ENCODE measurements at regions not wholly inside any gene's neighbourhood (a gene's known extent, or its start where the extent isn't known, plus 50 kb on each side); places are given as distances from the start of the nearest gene placed in this dataset.

- DNase-seq, result no peak
- Mint-ChIP-seq H3K36me3 (ENCODE audit: low read depth) (no peaks in the 10 kb centered on the region), H3K4me1 (ENCODE audit: low read depth) (no peaks in the 10 kb centered on the region), H3K27ac (no peak overlapping the region), H3K9me3 (peaks cover 17% of the 10 kb centered on the region), H3K4me3 (no peak overlapping the region), H3K27me3 (ENCODE audit: low read depth) (no peaks in the 10 kb centered on the region)
- CTCF ChIA-PET, result no interaction called here
- intact Hi-C loops (cut with micrococcal nuclease), result no loop called here
Observed at GRCh38 chr11:21912285-21912684, 280.6 kb upstream of the ANO5 start.

DNA sequence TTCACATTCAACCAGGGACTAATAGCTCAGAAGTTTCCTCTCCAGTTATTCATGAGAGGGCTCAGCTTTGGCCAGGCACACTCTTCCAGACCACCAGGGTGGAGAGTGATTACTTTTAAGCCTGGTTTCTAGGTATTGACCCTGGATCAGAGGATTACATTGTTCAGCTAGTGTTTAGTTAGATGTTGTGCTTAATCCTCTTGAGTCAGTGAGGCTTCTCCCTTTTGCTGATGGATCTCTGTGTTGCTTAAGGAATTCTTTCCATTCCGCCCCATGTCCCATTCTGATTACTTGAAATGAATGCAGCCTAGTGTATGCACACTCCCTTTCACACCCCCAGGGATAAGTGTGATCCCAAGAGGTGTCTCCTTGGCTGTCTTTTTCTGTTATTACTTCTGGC, 271.7 kb upstream of the ANO5 start:
- Mint-ChIP-seq H3K36me3 (ENCODE audit: low read depth) (no peaks in the 10 kb centered on the region), H3K27ac (no peak overlapping the region), H3K27me3 (ENCODE audit: low read depth) (no peaks in the 10 kb centered on the region), H3K9me3 (peaks cover 3% of the 10 kb centered on the region), H3K4me3 (no peak overlapping the region), H3K4me1 (ENCODE audit: low read depth) (no peaks in the 10 kb centered on the region)
- DNase-seq, result no peak
- CTCF ChIA-PET, result no interaction called here
- intact Hi-C loops (cut with micrococcal nuclease), result no loop called here

DNA sequence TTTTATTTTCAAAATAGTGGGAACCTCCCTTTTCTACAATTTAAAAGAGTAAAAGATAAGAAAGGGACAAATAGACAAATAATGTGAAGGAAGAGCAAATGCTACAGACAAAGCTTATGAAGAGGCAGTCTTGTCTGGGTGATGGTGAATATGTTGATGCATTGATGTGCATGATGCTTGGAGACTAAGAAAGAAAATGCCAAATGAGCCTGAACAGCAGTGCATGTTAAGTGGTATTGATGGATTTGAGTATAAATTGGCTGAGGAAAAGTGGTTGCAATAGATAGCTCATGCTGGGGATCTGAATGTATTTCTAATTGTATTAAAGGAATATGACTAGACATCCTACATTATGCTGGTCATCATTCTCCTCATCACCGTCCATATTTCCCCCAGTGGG, 268.6 kb upstream of the ANO5 start:
- no peak for DNase-seq
- Mint-ChIP-seq H3K4me1 (ENCODE audit: low read depth) (no peaks in the 10 kb centered on the region), H3K4me3 (no peak overlapping the region), H3K27me3 (ENCODE audit: low read depth) (no peaks in the 10 kb centered on the region), H3K9me3 (no peaks in the 10 kb centered on the region), H3K36me3 (ENCODE audit: low read depth) (no peaks in the 10 kb centered on the region), H3K27ac (no peak overlapping the region)
- intact Hi-C loops (cut with micrococcal nuclease), result no loop called here
- CTCF ChIA-PET, result no interaction called here

- H3K4me3 Mint-ChIP-seq, result no peak overlapping the region
- H3K27me3 Mint-ChIP-seq (ENCODE audit: low read depth), result no peaks in the 10 kb centered on the region
- no peak overlapping the region for H3K27ac Mint-ChIP-seq
- DNase-seq, result no peak
- H3K9me3 Mint-ChIP-seq, result no peaks in the 10 kb centered on the region
- CTCF ChIA-PET, result no interaction called here
- H3K4me1 Mint-ChIP-seq (ENCODE audit: low read depth), result no peaks in the 10 kb centered on the region
- intact Hi-C loops (cut with micrococcal nuclease), result no loop called here
- no peaks in the 10 kb centered on the region for H3K36me3 Mint-ChIP-seq (ENCODE audit: low read depth)
Observed at GRCh38 chr11:21927628-21928027, 265.3 kb upstream of the ANO5 start.

- Mint-ChIP-seq H3K27ac (no peak overlapping the region), H3K9me3 (no peaks in the 10 kb centered on the region), H3K27me3 (ENCODE audit: low read depth) (no peaks in the 10 kb centered on the region), H3K4me3 (no peak overlapping the region), H3K4me1 (ENCODE audit: low read depth) (no peaks in the 10 kb centered on the region), H3K36me3 (ENCODE audit: low read depth) (no peaks in the 10 kb centered on the region)
- DNase-seq, result no peak
- intact Hi-C loops (cut with micrococcal nuclease), result no loop called here
- CTCF ChIA-PET, result no interaction called here
Observed at GRCh38 chr11:21928847-21929246, 264.0 kb upstream of the ANO5 start.

GRCh38 chr11:21930408-21930807, 262.5 kb upstream of the ANO5 start:
- H3K27ac Mint-ChIP-seq, result no peak overlapping the region
- CTCF ChIA-PET, result no interaction called here
- H3K4me3 Mint-ChIP-seq, result no peak overlapping the region
- H3K36me3 Mint-ChIP-seq (ENCODE audit: low read depth), result no peaks in the 10 kb centered on the region
- DNase-seq, result no peak
- intact Hi-C loops (cut with micrococcal nuclease), result no loop called here
- H3K9me3 Mint-ChIP-seq, result no peaks in the 10 kb centered on the region
- no peaks in the 10 kb centered on the region for H3K4me1 Mint-ChIP-seq (ENCODE audit: low read depth)
- H3K27me3 Mint-ChIP-seq (ENCODE audit: low read depth), result no peaks in the 10 kb centered on the region

DNA sequence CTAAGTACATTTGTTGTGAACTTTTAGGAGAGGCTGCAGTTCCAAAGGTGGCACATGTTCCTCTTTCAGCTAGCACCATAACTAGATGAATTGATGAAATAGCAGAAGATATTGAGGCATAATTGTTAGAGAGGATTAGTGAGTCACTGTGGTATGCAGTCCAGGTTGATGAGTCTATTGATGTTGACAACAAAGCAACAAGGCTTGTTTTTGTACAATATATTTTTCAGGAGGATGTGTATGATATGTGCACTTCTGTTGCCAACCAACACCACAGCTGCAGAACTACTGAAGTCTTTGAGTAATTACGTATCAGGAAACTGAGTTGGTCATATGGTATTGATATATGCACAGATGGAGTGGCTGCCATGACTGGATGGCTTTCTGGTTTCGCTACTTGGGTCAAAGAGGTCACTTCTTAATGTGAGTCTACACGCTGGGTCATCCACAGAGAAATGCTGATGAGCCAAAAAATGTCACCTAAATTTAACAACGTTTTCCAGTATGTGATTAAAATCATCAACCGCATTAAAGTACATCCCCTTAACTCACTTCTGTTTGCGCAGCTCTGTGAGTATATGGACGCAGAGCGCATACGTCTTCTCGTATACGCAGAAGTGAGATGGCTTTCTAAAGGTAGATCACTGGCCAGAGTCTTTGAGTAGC, 261.3 kb upstream of the ANO5 start:
- no peak for DNase-seq
- intact Hi-C loops (cut with micrococcal nuclease), result no loop called here
- Mint-ChIP-seq H3K4me3 (no peak overlapping the region), H3K27me3 (ENCODE audit: low read depth) (no peaks in the 10 kb centered on the region), H3K4me1 (ENCODE audit: low read depth) (no peaks in the 10 kb centered on the region), H3K27ac (no peak overlapping the region), H3K9me3 (no peaks in the 10 kb centered on the region), H3K36me3 (ENCODE audit: low read depth) (no peaks in the 10 kb centered on the region)
- CTCF ChIA-PET, result no interaction called here

- Mint-ChIP-seq H3K36me3 (ENCODE audit: low read depth) (no peaks in the 10 kb centered on the region), H3K9me3 (no peaks in the 10 kb centered on the region)
- CTCF ChIA-PET, result no interaction called here
Observed at GRCh38 chr11:21933095-21933494, 259.8 kb upstream of the ANO5 start.

GRCh38 chr11:21944577-21944976, 248.3 kb upstream of the ANO5 start:
- DNase-seq, result no peak

More at GRCh38 chr11:21933095-21933494, 259.8 kb upstream of the ANO5 start:
- no peak for DNase-seq
- no peak overlapping the region for H3K27ac Mint-ChIP-seq
- no peak overlapping the region for H3K4me3 Mint-ChIP-seq
- H3K4me1 Mint-ChIP-seq (ENCODE audit: low read depth), result no peaks in the 10 kb centered on the region
- intact Hi-C loops (cut with micrococcal nuclease), result no loop called here
- no peaks in the 10 kb centered on the region for H3K27me3 Mint-ChIP-seq (ENCODE audit: low read depth)

DNA sequence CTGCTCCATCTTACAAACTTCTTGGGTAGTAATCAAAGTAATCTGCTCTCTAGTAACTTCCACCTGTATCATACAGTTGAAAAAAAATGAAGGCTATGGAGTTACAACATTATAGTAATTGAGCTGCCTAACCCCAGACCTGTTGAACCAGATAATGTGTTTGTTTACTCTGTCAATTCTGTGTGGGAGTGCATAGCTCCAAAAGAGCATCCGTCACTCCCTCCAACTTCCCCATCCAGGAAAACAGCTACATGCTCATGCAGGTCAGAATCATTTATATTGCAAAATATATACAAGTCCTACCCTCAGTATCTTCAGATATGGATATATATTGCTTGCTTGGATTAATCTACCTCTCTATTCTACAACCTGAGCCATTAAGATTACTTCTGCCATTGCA, 244.0 kb upstream of the ANO5 start:
- CTCF ChIA-PET, result no interaction called here

More at GRCh38 chr11:21944577-21944976, 248.3 kb upstream of the ANO5 start:
- Mint-ChIP-seq H3K27ac (no peak overlapping the region), H3K4me3 (no peak overlapping the region), H3K9me3 (peaks cover 2% of the 10 kb centered on the region), H3K36me3 (ENCODE audit: low read depth) (no peaks in the 10 kb centered on the region), H3K4me1 (ENCODE audit: low read depth) (no peaks in the 10 kb centered on the region), H3K27me3 (ENCODE audit: low read depth) (no peaks in the 10 kb centered on the region)
- intact Hi-C loops (cut with micrococcal nuclease), result no loop called here
- CTCF ChIA-PET, result no interaction called here

GRCh38 chr11:21949763-21950413, 243.0 kb upstream of the ANO5 start:
- no peak overlapping the region for H3K27ac Mint-ChIP-seq
- H3K4me3 Mint-ChIP-seq, result no peak overlapping the region
- peaks cover 5% of the 10 kb centered on the region for H3K9me3 Mint-ChIP-seq
- no peaks in the 10 kb centered on the region for H3K36me3 Mint-ChIP-seq (ENCODE audit: low read depth)
- no peaks in the 10 kb centered on the region for H3K4me1 Mint-ChIP-seq (ENCODE audit: low read depth)
- no peaks in the 10 kb centered on the region for H3K27me3 Mint-ChIP-seq (ENCODE audit: low read depth)
- CTCF ChIA-PET, result no interaction called here
- intact Hi-C loops (cut with micrococcal nuclease), result no loop called here
- no peak for DNase-seq

More for the DNA sequence above, 244.0 kb upstream of the ANO5 start:
- H3K36me3 Mint-ChIP-seq (ENCODE audit: low read depth), result no peaks in the 10 kb centered on the region
- H3K27me3 Mint-ChIP-seq (ENCODE audit: low read depth), result no peaks in the 10 kb centered on the region
- peaks cover 3% of the 10 kb centered on the region for H3K9me3 Mint-ChIP-seq
- H3K27ac Mint-ChIP-seq, result no peak overlapping the region
- no peak overlapping the region for H3K4me3 Mint-ChIP-seq
- H3K4me1 Mint-ChIP-seq (ENCODE audit: low read depth), result no peaks in the 10 kb centered on the region
- intact Hi-C loops (cut with micrococcal nuclease), result no loop called here
- DNase-seq, result no peak

GRCh38 chr11:21963013-21963412, 229.9 kb upstream of the ANO5 start:
- no peaks in the 10 kb centered on the region for H3K36me3 Mint-ChIP-seq (ENCODE audit: low read depth)
- peaks cover 2% of the 10 kb centered on the region for H3K9me3 Mint-ChIP-seq
- CTCF ChIA-PET, result no interaction called here
- no peak overlapping the region for H3K27ac Mint-ChIP-seq
- no peaks in the 10 kb centered on the region for H3K4me1 Mint-ChIP-seq (ENCODE audit: low read depth)
- no peak for DNase-seq
- intact Hi-C loops (cut with micrococcal nuclease), result no loop called here
- H3K4me3 Mint-ChIP-seq, result no peak overlapping the region
- H3K27me3 Mint-ChIP-seq (ENCODE audit: low read depth), result no peaks in the 10 kb centered on the region

DNA sequence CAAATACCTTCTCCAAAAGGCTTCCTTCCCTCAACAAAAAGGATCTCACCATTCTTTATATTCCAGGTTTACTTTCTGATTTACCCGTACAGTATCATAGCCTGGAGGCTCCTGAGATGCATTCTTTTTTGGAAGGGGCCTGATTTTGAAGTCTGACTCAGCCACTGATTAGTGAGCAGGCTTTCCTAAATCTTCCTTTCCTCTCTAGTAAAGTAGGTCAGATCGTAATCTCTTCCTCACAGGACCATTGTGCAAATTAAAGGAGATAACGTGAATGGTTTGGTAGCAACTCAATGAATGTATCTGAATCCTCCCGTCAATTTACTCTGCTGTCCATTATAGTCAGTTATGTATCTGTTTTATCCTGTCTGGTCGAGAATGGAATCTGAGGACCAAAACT, 227.7 kb upstream of the ANO5 start:
- Mint-ChIP-seq H3K4me1 (ENCODE audit: low read depth) (no peaks in the 10 kb centered on the region), H3K27me3 (ENCODE audit: low read depth) (no peaks in the 10 kb centered on the region), H3K9me3 (no peaks in the 10 kb centered on the region), H3K4me3 (no peak overlapping the region), H3K27ac (no peak overlapping the region), H3K36me3 (ENCODE audit: low read depth) (no peaks in the 10 kb centered on the region)
- no peak for DNase-seq
- intact Hi-C loops (cut with micrococcal nuclease), result no loop called here
- CTCF ChIA-PET, result no interaction called here
